CD14-positive monocyte (primary cell): ENCODE measurements at regions not wholly inside any gene's neighbourhood (a gene's known extent, or its start where the extent isn't known, plus 50 kb on each side); places are given as distances from the start of the nearest gene placed in this dataset.

Source experiments
- DNase-seq, 3 donors: peaks; one replicate each; pipeline ENCODE4 v3.0.0-alpha.2; 2011 to 2022
- H2AFZ ChIP-seq: 2 replicates; pipeline ENCODE4 v1.6.0; 2012; ENCODE audit warnings: mild to moderate bottlenecking, low read depth, low read length, inconsistent platforms; ENCODE audit not compliant: insufficient read depth, poor library complexity, severe bottlenecking
- H3K27ac ChIP-seq, 2 donors: 1 replicate in 1 of 2; 2 replicates in 1 of 2; pipeline ENCODE4 v1.5.1; 2012 to 2013; ENCODE audit warnings: low read length in 2 of 2, control low read depth in 1 of 2, inconsistent platforms in 1 of 2, low read depth in 1 of 2, mild to moderate bottlenecking in 1 of 2
- H3K27me3 ChIP-seq, 2 donors: one replicate each; pipeline versions ENCODE4 v1.6.0 to v1.6.1; 2011 to 2013; ENCODE audit warnings: low read length in 2 of 2; ENCODE audit not compliant: control insufficient read depth in 2 of 2, insufficient read depth in 2 of 2
- H3K36me3 ChIP-seq, 2 donors: replicated peaks in 1 of 2; 1 replicate in 1 of 2; 2 replicates in 1 of 2; pipeline versions ENCODE4 v1.5.1 to v1.6.1; 2012 to 2013; ENCODE audit warnings: low read length in 2 of 2, control low read depth in 1 of 2, inconsistent platforms in 1 of 2, mild to moderate bottlenecking in 1 of 2; ENCODE audit not compliant: insufficient read depth in 2 of 2, control insufficient read depth in 1 of 2
- H3K4me1 ChIP-seq, 2 donors: 1 replicate in 1 of 2; 2 replicates in 1 of 2; pipeline versions ENCODE4 v1.5.1 to v1.6.1; 2012 to 2013; ENCODE audit warnings: low read length in 2 of 2, control low read depth in 1 of 2, inconsistent platforms in 1 of 2, mild to moderate bottlenecking in 1 of 2, moderate library complexity in 1 of 2; ENCODE audit not compliant: insufficient read depth in 2 of 2, control insufficient read depth in 1 of 2
- H3K4me2 ChIP-seq: replicated peaks from 2 replicates; pipeline ENCODE3; 2012; ENCODE audit warnings: low read length, moderate library complexity, mild to moderate bottlenecking; ENCODE audit not compliant: poor library complexity, severe bottlenecking; ENCODE audit errors: extremely low read depth
- H3K4me3 ChIP-seq, 3 experiments: fragments of 200-600 bp in 1 of 3; sonication (generic) in 1 of 3; replicated peaks in 1 of 3; 1 replicate in 2 of 3; 2 replicates in 1 of 3; pipeline ENCODE4 v1.5.1; 2011 to 2013; ENCODE audit warnings: low read length in 3 of 3, mild to moderate bottlenecking in 3 of 3, control low read depth in 2 of 3, low read depth in 2 of 3, inconsistent platforms in 1 of 3, moderate library complexity in 1 of 3
- H3K79me2 ChIP-seq: 2 replicates; pipeline ENCODE4 v1.6.0; 2012; ENCODE audit warnings: mild to moderate bottlenecking, control low read depth, inconsistent platforms, low read length, moderate library complexity; ENCODE audit not compliant: insufficient read depth
- H3K9ac ChIP-seq: 2 replicates; pipeline ENCODE4 v1.6.0; 2017; ENCODE audit warnings: low read length, mild to moderate bottlenecking; ENCODE audit not compliant: insufficient read depth, poor library complexity, severe bottlenecking
- H3K9me3 ChIP-seq, 2 donors: replicated peaks in 1 of 2; 1 replicate in 1 of 2; 2 replicates in 1 of 2; pipeline versions ENCODE4 v1.5.1 to v1.6.1; 2012 to 2013; ENCODE audit warnings: low read length in 2 of 2, control low read depth in 1 of 2; ENCODE audit not compliant: control insufficient read depth in 1 of 2, insufficient read depth in 1 of 2
- H4K20me1 ChIP-seq: 2 replicates; pipeline ENCODE4 v1.6.0; 2012; ENCODE audit warnings: mild to moderate bottlenecking, low read length, control low read depth, moderate library complexity; ENCODE audit not compliant: insufficient read depth
- H3K27ac Mint-ChIP-seq, 7 donors: one replicate each; pipeline ENCODE4 v1.8.0; 2020; ENCODE audit warnings: mild to moderate bottlenecking in 7 of 7, mixed read lengths in 7 of 7, moderate library complexity in 6 of 7, inconsistent platforms in 2 of 7
- H3K27me3 Mint-ChIP-seq, 3 donors: one replicate each; pipeline ENCODE4 v1.8.0; 2021 to 2022; ENCODE audit warnings: low read depth in 3 of 3, mild to moderate bottlenecking in 3 of 3, mixed read lengths in 3 of 3, moderate library complexity in 3 of 3, inconsistent platforms in 1 of 3
- H3K36me3 Mint-ChIP-seq, 2 donors: one replicate each; pipeline ENCODE4 v1.8.0; 2020; ENCODE audit warnings: mixed read lengths in 2 of 2, inconsistent platforms in 1 of 2, mild to moderate bottlenecking in 1 of 2
- H3K4me1 Mint-ChIP-seq: one replicate; pipeline ENCODE4 v1.8.0; 2020; ENCODE audit warnings: mild to moderate bottlenecking, mixed read lengths
- H3K4me3 Mint-ChIP-seq, 2 donors: one replicate each; pipeline ENCODE4 v1.8.0; 2020; ENCODE audit warnings: mild to moderate bottlenecking in 2 of 2, mixed read lengths in 2 of 2, moderate library complexity in 1 of 2
- H3K9me3 Mint-ChIP-seq, 7 donors: one replicate each; pipeline ENCODE4 v1.8.0; 2020 to 2022; ENCODE audit warnings: mixed read lengths in 7 of 7, mild to moderate bottlenecking in 6 of 7, moderate library complexity in 6 of 7, inconsistent platforms in 2 of 7
- CTCF ChIP-seq: fragments of 200-600 bp; IDR thresholded peaks from one replicate; pipeline ENCODE4 v1.8.0; 2022; ENCODE audit warnings: antibody characterized with exemption, mild to moderate bottlenecking
- WGBS: methylation state at CpG from one replicate; pipeline ENCODE4 v1.1.5; 2013; ENCODE audit warnings: missing lambda C conversion rate; ENCODE audit not compliant: insufficient coverage; 5-methylcytosine and 5-hydroxymethylcytosine counted together
- intact Hi-C, 2 donors: fragments of 100-400 bp; cut with micrococcal nuclease; formaldehyde crosslinking; loops; one replicate each; pipeline versions ENCODE4 v1.15.0 to v1.15.1; 2023

GRCh38 chr5:4581289-4581688 lies 558.8 kb upstream of the ADAMTS16 start:
- H3K9me3 Mint-ChIP-seq, result peaks cover 11 to 30% (median 21%) of the 10 kb centered on the region in 7 donors
- no peaks in the 10 kb centered on the region for H3K36me3 Mint-ChIP-seq
- Histone ChIP-seq H3K36me3 (no peaks in the 10 kb centered on the region), H3K4me3 (no peak overlapping the region), H3K4me2 (no peak overlapping the region), H3K27ac (no peak overlapping the region), H3K27me3 (no peaks in the 10 kb centered on the region), H3K4me1 (no peaks in the 10 kb centered on the region), H3K79me2 (no peaks in the 10 kb centered on the region), H3K9ac (no peak overlapping the region), H3K9me3 (peaks cover 20 to 39% of the 10 kb centered on the region in 2 donors), H4K20me1 (no peaks in the 10 kb centered on the region), H2AFZ (no peak overlapping the region)
- no peak overlapping the region for H3K27ac Mint-ChIP-seq
- 95% methylated on average over 14 of the region's 16 CpGs for WGBS
- intact Hi-C loops, result no loop called here
- no peak for DNase-seq
- no peaks in the 10 kb centered on the region for H3K4me1 Mint-ChIP-seq
- no peak overlapping the region for H3K4me3 Mint-ChIP-seq
- no peaks in the 10 kb centered on the region for H3K27me3 Mint-ChIP-seq
- no peak for TF ChIP-seq CTCF

GRCh38 chr5:4584982-4585381 lies 555.1 kb upstream of the ADAMTS16 start:
- intact Hi-C loops, result no loop called here
- no peak overlapping the region for H3K4me2 ChIP-seq
- no peak overlapping the region for H3K27ac ChIP-seq
- H3K9me3 ChIP-seq, result peaks cover 20 to 42% of the 10 kb centered on the region in 2 donors
- H2AFZ ChIP-seq, result no peak overlapping the region
- H3K4me1 ChIP-seq, result no peaks in the 10 kb centered on the region
- no peak overlapping the region for H3K27ac Mint-ChIP-seq
- no peak overlapping the region for H3K4me3 ChIP-seq
- no peak for DNase-seq
- H4K20me1 ChIP-seq, result no peaks in the 10 kb centered on the region
- no peaks in the 10 kb centered on the region for H3K4me1 Mint-ChIP-seq
- WGBS, result 91% methylated on average over 8 of the region's 8 CpGs
- no peak overlapping the region for H3K4me3 Mint-ChIP-seq
- peaks cover 11 to 30% (median 16%) of the 10 kb centered on the region in 7 donors for H3K9me3 Mint-ChIP-seq
- H3K36me3 Mint-ChIP-seq, result no peaks in the 10 kb centered on the region
- H3K27me3 Mint-ChIP-seq, result peaks cover 0 to 2% (median 0%) of the 10 kb centered on the region in 3 donors
- H3K27me3 ChIP-seq, result no peaks in the 10 kb centered on the region
- no peak overlapping the region for H3K9ac ChIP-seq
- no peak for TF ChIP-seq CTCF
- H3K79me2 ChIP-seq, result no peaks in the 10 kb centered on the region
- H3K36me3 ChIP-seq, result no peaks in the 10 kb centered on the region
